OCI-LY1 (cell line): ENCODE measurements at regions not wholly inside any gene's neighbourhood (a gene's known extent, or its start where the extent isn't known, plus 50 kb on each side); places are given as distances from the start of the nearest gene placed in this dataset.

ENCODE experiments used
- H2AFZ ChIP-seq: fragments of 200-600 bp; sonication (generic), shearing (Covaris generic); 2 replicates; pipeline ENCODE4 v1.6.0; 2014; ENCODE audit warnings: antibody characterized with exemption, mild to moderate bottlenecking, low read length
- H3F3A ChIP-seq: fragments of 200-600 bp; sonication (generic), shearing (Covaris generic); 2 replicates; pipeline ENCODE4 v1.6.0; 2014; ENCODE audit warnings: mild to moderate bottlenecking, antibody characterized with exemption, low read length, moderate library complexity; ENCODE audit not compliant: insufficient read depth
- H3K27ac ChIP-seq: fragments of 200-600 bp; sonication (generic); 2 replicates; pipeline ENCODE4 v1.5.1; 2014; ENCODE audit warnings: low read length, mixed run types, mild to moderate bottlenecking, low read depth; ENCODE audit not compliant: poor library complexity, severe bottlenecking
- H3K27me3 ChIP-seq: fragments of 200-600 bp; sonication (generic); 2 replicates; pipeline ENCODE4 v1.6.0; 2014; ENCODE audit warnings: antibody characterized with exemption, mild to moderate bottlenecking, low read length, moderate library complexity; ENCODE audit not compliant: insufficient read depth
- H3K36me3 ChIP-seq: fragments of 200-600 bp; sonication (generic); 2 replicates; pipeline ENCODE4 v1.6.1; 2014; ENCODE audit warnings: mild to moderate bottlenecking, antibody characterized with exemption, low read length, moderate library complexity, mixed read lengths; ENCODE audit not compliant: insufficient read depth
- H3K4me1 ChIP-seq: fragments of 200-600 bp; sonication (generic); 2 replicates; pipeline ENCODE4 v1.5.1; 2014; ENCODE audit warnings: mild to moderate bottlenecking, low read length, moderate library complexity; ENCODE audit not compliant: insufficient read depth, severe bottlenecking
- H3K4me2 ChIP-seq: fragments of 200-600 bp; sonication (generic), shearing (Covaris generic); 2 replicates; pipeline ENCODE4 v1.6.1; 2014; ENCODE audit warnings: low read length
- H3K4me3 ChIP-seq: fragments of 200-600 bp; sonication (generic); 2 replicates; pipeline ENCODE4 v1.5.1; 2014; ENCODE audit warnings: low read length, low read depth, mild to moderate bottlenecking, mixed read lengths; ENCODE audit not compliant: poor library complexity, severe bottlenecking
- H3K79me2 ChIP-seq: fragments of 200-600 bp; shearing (Covaris generic); 2 replicates; pipeline ENCODE4 v1.6.1; 2016; ENCODE audit warnings: mixed run types, low read length, mixed read lengths; ENCODE audit not compliant: insufficient read depth
- H3K9ac ChIP-seq: fragments of 200-600 bp; sonication (generic), shearing (Covaris generic); 2 replicates; pipeline ENCODE4 v1.6.1; 2014; ENCODE audit warnings: mild to moderate bottlenecking, low read length, mixed read lengths
- H3K9me2 ChIP-seq: fragments of 200-600 bp; sonication (generic), shearing (Covaris generic); 2 replicates; pipeline ENCODE4 v1.6.1; 2014; ENCODE audit warnings: low read depth, mild to moderate bottlenecking, low read length, mixed read lengths
- H3K9me3 ChIP-seq: fragments of 200-600 bp; shearing (Covaris generic); 2 replicates; pipeline ENCODE4 v1.6.1; 2014; ENCODE audit warnings: low read length, mixed read lengths
- H4K20me1 ChIP-seq: fragments of 200-600 bp; sonication (generic), shearing (Covaris generic); 2 replicates; pipeline ENCODE4 v1.6.0; 2016; ENCODE audit warnings: mild to moderate bottlenecking, low read length; ENCODE audit not compliant: insufficient read depth
- EZH2 ChIP-seq: fragments of 200-600 bp; sonication (generic), shearing (Covaris generic); IDR thresholded peaks from 2 replicates; pipeline ENCODE4 v1.8.0; 2017; ENCODE audit warnings: borderline replicate concordance, mixed run types, mild to moderate bottlenecking, antibody characterized with exemption, low read length, moderate library complexity, mixed read lengths
- TF ChIP-seq, protein P1 (sequence below): fragments of 200-600 bp; sonication (generic), shearing (Covaris generic); IDR thresholded peaks from 2 replicates; pipeline ENCODE4 v1.5.1; 2017; ENCODE audit warnings: mild to moderate bottlenecking, antibody characterized with exemption, low read length, moderate library complexity, mixed read lengths

DNA sequence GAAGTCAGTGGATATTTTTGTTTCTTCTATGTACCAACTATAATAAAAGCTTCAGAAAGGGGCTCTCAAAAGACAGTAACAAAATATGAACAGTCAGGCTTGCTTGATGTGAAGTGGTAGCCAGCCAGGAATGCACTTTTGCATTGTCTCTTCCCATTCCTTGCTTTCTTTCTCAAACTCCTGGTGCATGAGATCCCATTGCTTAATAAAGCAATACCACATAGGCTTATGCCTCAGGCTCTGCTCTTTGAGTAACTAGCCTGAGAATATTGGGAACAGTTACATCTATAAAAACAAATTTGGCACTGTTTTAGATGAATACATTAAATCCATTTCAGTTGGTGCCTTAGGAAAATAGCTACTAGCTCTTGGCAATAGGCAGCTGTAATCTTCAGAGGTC, 62.6 kb upstream of the ST6GAL2 start:
- no peak for TF ChIP-seq EZH2
- TF ChIP-seq, protein P1, sequence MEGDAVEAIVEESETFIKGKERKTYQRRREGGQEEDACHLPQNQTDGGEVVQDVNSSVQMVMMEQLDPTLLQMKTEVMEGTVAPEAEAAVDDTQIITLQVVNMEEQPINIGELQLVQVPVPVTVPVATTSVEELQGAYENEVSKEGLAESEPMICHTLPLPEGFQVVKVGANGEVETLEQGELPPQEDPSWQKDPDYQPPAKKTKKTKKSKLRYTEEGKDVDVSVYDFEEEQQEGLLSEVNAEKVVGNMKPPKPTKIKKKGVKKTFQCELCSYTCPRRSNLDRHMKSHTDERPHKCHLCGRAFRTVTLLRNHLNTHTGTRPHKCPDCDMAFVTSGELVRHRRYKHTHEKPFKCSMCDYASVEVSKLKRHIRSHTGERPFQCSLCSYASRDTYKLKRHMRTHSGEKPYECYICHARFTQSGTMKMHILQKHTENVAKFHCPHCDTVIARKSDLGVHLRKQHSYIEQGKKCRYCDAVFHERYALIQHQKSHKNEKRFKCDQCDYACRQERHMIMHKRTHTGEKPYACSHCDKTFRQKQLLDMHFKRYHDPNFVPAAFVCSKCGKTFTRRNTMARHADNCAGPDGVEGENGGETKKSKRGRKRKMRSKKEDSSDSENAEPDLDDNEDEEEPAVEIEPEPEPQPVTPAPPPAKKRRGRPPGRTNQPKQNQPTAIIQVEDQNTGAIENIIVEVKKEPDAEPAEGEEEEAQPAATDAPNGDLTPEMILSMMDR: no peak
- H2AFZ ChIP-seq: no peak overlapping the region
- H3K27me3 ChIP-seq: no peaks in the 10 kb centered on the region

DNA sequence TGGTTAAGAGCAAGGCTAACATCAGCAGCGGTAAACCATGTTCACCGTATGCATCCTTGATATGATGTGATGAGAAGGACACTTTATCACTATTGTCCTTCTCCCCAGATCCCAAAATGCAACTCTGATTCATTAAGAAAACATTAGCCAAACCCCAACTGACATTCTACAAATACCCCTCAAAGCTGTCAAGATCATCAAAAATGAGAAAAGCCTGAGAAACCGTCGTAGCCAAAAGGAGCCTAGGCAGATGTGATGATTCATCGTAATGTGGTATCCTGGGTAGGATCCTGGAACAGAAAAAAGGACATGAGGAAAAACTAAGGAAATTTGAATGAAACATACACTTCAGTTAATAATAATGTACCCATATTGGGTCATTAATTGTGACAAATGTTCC, 67.3 kb upstream of the ST6GAL2 start:
- Histone ChIP-seq H3K79me2 (no peaks in the 10 kb centered on the region), H3K27me3 (no peaks in the 10 kb centered on the region), H2AFZ (no peak overlapping the region), H3K27ac (no peak overlapping the region), H3K9me2 (no peaks in the 10 kb centered on the region), H3K9me3 (no peaks in the 10 kb centered on the region), H4K20me1 (no peaks in the 10 kb centered on the region), H3K4me1 (no peaks in the 10 kb centered on the region), H3K4me2 (no peak overlapping the region), H3K9ac (no peak overlapping the region), H3F3A (no peaks in the 10 kb centered on the region), H3K4me3 (no peak overlapping the region), H3K36me3 (no peaks in the 10 kb centered on the region)
- TF ChIP-seq, protein P1: no peak
- no peak for TF ChIP-seq EZH2

More for the DNA sequence above, 62.6 kb upstream of the ST6GAL2 start:
- Histone ChIP-seq H3K4me1 (no peaks in the 10 kb centered on the region), H3F3A (no peaks in the 10 kb centered on the region), H3K9me2 (no peaks in the 10 kb centered on the region), H3K79me2 (no peaks in the 10 kb centered on the region), H3K9ac (no peak overlapping the region), H3K36me3 (no peaks in the 10 kb centered on the region), H3K27ac (no peak overlapping the region), H3K4me2 (no peak overlapping the region), H4K20me1 (no peaks in the 10 kb centered on the region), H3K9me3 (no peaks in the 10 kb centered on the region), H3K4me3 (no peak overlapping the region)

DNA sequence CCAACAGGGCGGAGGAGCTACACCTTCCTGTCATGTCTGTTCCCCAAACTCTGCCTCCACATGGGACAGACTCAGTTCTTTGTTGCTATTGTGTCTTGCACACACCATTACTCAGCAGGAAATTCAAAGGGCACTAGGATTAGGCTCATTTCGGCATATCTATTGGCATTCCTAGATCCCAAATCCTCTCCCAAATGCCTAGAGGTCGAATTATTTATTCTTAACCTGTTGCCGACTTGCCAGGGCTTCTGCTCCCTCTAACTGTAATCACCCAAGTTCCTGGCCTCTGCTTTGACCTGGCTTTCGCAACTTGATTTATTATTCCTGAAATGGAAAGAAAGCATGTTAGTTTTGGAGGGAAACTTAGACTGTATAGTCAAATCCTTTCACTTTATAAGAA, 67.8 kb upstream of the ST6GAL2 start:
- no peaks in the 10 kb centered on the region for H3F3A ChIP-seq
- H3K4me1 ChIP-seq: no peaks in the 10 kb centered on the region
- H3K9me3 ChIP-seq: no peaks in the 10 kb centered on the region
- no peak overlapping the region for H2AFZ ChIP-seq
- no peaks in the 10 kb centered on the region for H3K27me3 ChIP-seq
- no peaks in the 10 kb centered on the region for H3K36me3 ChIP-seq
- H3K4me2 ChIP-seq: no peak overlapping the region
- H3K79me2 ChIP-seq: no peaks in the 10 kb centered on the region
- no peak overlapping the region for H3K27ac ChIP-seq
- H3K9ac ChIP-seq: no peak overlapping the region
- H4K20me1 ChIP-seq: no peaks in the 10 kb centered on the region
- no peak for TF ChIP-seq EZH2
- TF ChIP-seq, protein P1: no peak
- no peak overlapping the region for H3K4me3 ChIP-seq
- no peaks in the 10 kb centered on the region for H3K9me2 ChIP-seq
